T-helper 2 cell (primary cell): ENCODE measurements at regions not wholly inside any gene's neighbourhood (a gene's known extent, or its start where the extent isn't known, plus 50 kb on each side); places are given as distances from the start of the nearest gene placed in this dataset.
"Not testable (repeated sequence)": the region's sequence is repeated elsewhere in the genome, so short reads cannot be mapped to it uniquely, and the experiment has no call there.

ENCODE experiments used
- DNase-seq, 5 experiments: peaks; one replicate each; pipeline versions ENCODE4 v3.0.0 to v3.0.0-alpha.2; 2012 to 2022

GRCh38 chrX:137884813-137885212 is 318.9 kb downstream of the ZIC3 start:
- DNase-seq: not testable (repeated sequence)

GRCh38 chrX:137891431-137891830 is 325.5 kb downstream of the ZIC3 start:
- DNase-seq: no peak

GRCh38 chrX:137896123-137896522 is 330.2 kb downstream of the ZIC3 start:
- no peak for DNase-seq

- DNase-seq: no peak
These were observed 349.5 kb downstream of the ZIC3 start for GRCh38 chrX:137915466-137915865.

- no peak for DNase-seq
These were observed 350.3 kb downstream of the ZIC3 start for GRCh38 chrX:137916090-137916746.

- peak in 1 of 5 experiments; percentile 0 for DNase-seq
These were observed 360.2 kb downstream of the ZIC3 start for GRCh38 chrX:137926090-137926489.

- no peak for DNase-seq
These were observed 364.0 kb downstream of the ZIC3 start for GRCh38 chrX:137929951-137930350.

- no peak for DNase-seq
These were observed 364.6 kb downstream of the ZIC3 start for GRCh38 chrX:137930533-137930932.

GRCh38 chrX:137934214-137934613 is 368.3 kb downstream of the ZIC3 start:
- not testable (repeated sequence) for DNase-seq

- not testable (repeated sequence) for DNase-seq
These were observed 369.0 kb downstream of the ZIC3 start for GRCh38 chrX:137934887-137935286.

GRCh38 chrX:137945470-137945869 is 379.5 kb downstream of the ZIC3 start:
- DNase-seq: no peak

- DNase-seq: no peak
These were observed 403.3 kb downstream of the ZIC3 start for GRCh38 chrX:137969191-137969590.

- DNase-seq: no peak
These were observed 416.7 kb downstream of the ZIC3 start for GRCh38 chrX:137982472-137983172.

- no peak for DNase-seq
These were observed 422.5 kb downstream of the ZIC3 start for GRCh38 chrX:137988470-137988869.

- DNase-seq: no peak
These were observed 432.7 kb downstream of the ZIC3 start for GRCh38 chrX:137998619-137999018.

- no peak for DNase-seq
These were observed 433.1 kb downstream of the ZIC3 start for GRCh38 chrX:137999071-137999470.

- DNase-seq: no peak
These were observed 433.6 kb downstream of the ZIC3 start for GRCh38 chrX:137999552-137999951.

- no peak for DNase-seq
These were observed 435.3 kb downstream of the ZIC3 start for GRCh38 chrX:138001226-138001625.

GRCh38 chrX:138006180-138006579 is 440.3 kb downstream of the ZIC3 start:
- no peak for DNase-seq

- no peak for DNase-seq
These were observed 442.4 kb downstream of the ZIC3 start for GRCh38 chrX:138008281-138008680.

- no peak for DNase-seq
These were observed 445.5 kb downstream of the ZIC3 start for GRCh38 chrX:138011468-138011867.

GRCh38 chrX:138014577-138014976 is 448.6 kb downstream of the ZIC3 start:
- no peak for DNase-seq

GRCh38 chrX:138018145-138018799 is 452.3 kb downstream of the ZIC3 start:
- DNase-seq: no peak

- DNase-seq: no peak
These were observed 455.0 kb downstream of the ZIC3 start for GRCh38 chrX:138020941-138021340.
